ENCODE measurements at regions not wholly inside any gene's neighbourhood (a gene's known extent, or its start where the extent isn't known, plus 50 kb on each side); places are given as distances from the start of the nearest gene placed in this dataset.

- TF ChIP-seq, protein P1, sequence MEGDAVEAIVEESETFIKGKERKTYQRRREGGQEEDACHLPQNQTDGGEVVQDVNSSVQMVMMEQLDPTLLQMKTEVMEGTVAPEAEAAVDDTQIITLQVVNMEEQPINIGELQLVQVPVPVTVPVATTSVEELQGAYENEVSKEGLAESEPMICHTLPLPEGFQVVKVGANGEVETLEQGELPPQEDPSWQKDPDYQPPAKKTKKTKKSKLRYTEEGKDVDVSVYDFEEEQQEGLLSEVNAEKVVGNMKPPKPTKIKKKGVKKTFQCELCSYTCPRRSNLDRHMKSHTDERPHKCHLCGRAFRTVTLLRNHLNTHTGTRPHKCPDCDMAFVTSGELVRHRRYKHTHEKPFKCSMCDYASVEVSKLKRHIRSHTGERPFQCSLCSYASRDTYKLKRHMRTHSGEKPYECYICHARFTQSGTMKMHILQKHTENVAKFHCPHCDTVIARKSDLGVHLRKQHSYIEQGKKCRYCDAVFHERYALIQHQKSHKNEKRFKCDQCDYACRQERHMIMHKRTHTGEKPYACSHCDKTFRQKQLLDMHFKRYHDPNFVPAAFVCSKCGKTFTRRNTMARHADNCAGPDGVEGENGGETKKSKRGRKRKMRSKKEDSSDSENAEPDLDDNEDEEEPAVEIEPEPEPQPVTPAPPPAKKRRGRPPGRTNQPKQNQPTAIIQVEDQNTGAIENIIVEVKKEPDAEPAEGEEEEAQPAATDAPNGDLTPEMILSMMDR (IDR thresholded peaks at IDR 0.05; ENCODE audit: low read depth, low read length) = no peak
- no peak overlapping the region for H3K4me3 ChIP-seq (replicated peaks in 1 of 2; ENCODE audit: low read depth in 2 of 2, low read length in 2 of 2)
- no peak for DNase-seq (ENCODE audit: low read depth in 2 of 2)
Measured at GRCh38 chr18:42258301-42258965, 303.4 kb downstream of the PIK3C3 start.

GRCh38 chr18:42261731-42262130 is 306.7 kb downstream of the PIK3C3 start:
- TF ChIP-seq, protein P1 (IDR thresholded peaks at IDR 0.05; ENCODE audit: low read depth, low read length) = no peak
- DNase-seq (ENCODE audit: low read depth in 2 of 2) = no peak
- H3K4me3 ChIP-seq (replicated peaks in 1 of 2; ENCODE audit: low read depth in 2 of 2, low read length in 2 of 2) = no peak overlapping the region

DNA sequence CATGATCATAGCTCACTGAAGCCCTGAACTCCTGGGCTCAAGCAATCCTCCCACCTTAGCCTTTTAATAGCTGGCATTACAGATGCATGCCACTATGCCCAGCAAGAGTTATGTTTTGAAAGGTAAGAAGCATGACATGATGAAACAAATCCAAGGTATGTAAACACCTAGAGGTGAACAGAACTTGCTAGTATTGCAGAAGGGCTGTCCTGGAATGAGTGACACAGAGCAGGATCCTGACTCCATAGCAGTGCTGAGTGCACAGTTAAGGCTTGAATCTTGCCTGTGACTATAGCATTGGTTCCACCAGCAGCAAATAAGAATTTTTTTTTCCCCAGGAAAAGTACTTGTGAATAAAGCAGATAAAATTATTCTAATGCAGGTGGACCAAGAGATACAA is 309.5 kb downstream of the PIK3C3 start:
- H3K4me3 ChIP-seq (replicated peaks in 1 of 2; ENCODE audit: low read depth in 2 of 2, low read length in 2 of 2) = no peak overlapping the region
- TF ChIP-seq, protein P1 (IDR thresholded peaks at IDR 0.05; ENCODE audit: low read depth, low read length) = no peak
- no peak for DNase-seq (ENCODE audit: low read depth in 2 of 2)

- no peak overlapping the region for H3K4me3 ChIP-seq (replicated peaks in 1 of 2; ENCODE audit: low read depth in 2 of 2, low read length in 2 of 2)
- TF ChIP-seq, protein P1 (IDR thresholded peaks at IDR 0.05; ENCODE audit: low read depth, low read length) = no peak
- DNase-seq (ENCODE audit: low read depth in 2 of 2) = no peak
Measured at GRCh38 chr18:42268186-42268725, 313.2 kb downstream of the PIK3C3 start.

- DNase-seq (ENCODE audit: low read depth in 2 of 2) = no peak
- TF ChIP-seq, protein P1 (IDR thresholded peaks at IDR 0.05; ENCODE audit: low read depth, low read length) = no peak
- H3K4me3 ChIP-seq (replicated peaks in 1 of 2; ENCODE audit: low read depth in 2 of 2, low read length in 2 of 2) = no peak overlapping the region
Measured at GRCh38 chr18:42268798-42269197, 313.8 kb downstream of the PIK3C3 start.

- DNase-seq (ENCODE audit: low read depth in 2 of 2) = no peak
- H3K4me3 ChIP-seq (replicated peaks in 1 of 2; ENCODE audit: low read depth in 2 of 2, low read length in 2 of 2) = no peak overlapping the region
- TF ChIP-seq, protein P1 (IDR thresholded peaks at IDR 0.05; ENCODE audit: low read depth, low read length) = no peak
Measured at GRCh38 chr18:42271647-42272414, 316.8 kb downstream of the PIK3C3 start.
